Left forelimb (tissue), 1 donor: ENCODE measurements at regions not wholly inside any gene's neighbourhood (a gene's known extent, or its start where the extent isn't known, plus 50 kb on each side); places are given as distances from the start of the nearest gene placed in this dataset.
"Not testable (repeated sequence)": the region's sequence is repeated elsewhere in the genome, so short reads cannot be mapped to it uniquely, and the experiment has no call there.

Experiments
- DNase-seq: peaks from one replicate; pipeline ENCODE4 v3.0.0-alpha.2; 2018; ENCODE audit warnings: low spot score

DNA sequence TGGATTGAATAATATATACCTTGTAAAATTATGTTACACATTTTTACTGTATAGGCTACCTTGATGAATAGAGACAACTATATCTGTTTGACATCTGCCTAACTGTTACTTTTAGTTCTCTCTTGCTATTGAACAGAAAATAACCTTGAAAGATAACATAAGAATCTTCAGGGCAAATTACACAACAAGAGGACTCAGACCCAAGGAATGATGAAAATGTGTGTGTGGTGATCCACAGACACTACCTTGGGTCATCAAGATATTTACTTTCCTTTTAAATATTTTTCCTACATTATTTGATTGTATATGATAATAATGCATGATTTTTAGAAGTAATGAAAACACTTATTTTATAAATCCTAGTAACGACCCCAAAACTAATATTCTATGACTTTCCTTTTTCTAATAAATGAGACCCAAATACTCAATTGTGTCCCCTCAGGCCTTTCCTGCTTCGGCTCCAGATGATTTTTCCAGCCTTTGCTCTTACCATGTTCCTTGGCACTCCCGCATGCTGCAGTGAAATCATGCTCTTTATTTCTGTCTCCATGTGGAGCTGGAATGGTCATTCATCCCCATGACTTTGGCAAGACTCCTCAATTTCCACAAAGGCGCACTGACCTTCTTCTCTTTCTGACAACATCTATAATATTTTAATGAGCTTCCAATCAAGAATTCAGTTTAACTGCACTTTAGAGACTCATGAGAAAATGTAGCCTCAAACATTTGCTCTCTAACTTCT lies 187.6 kb downstream of the EPM2A start:
- DNase-seq = no peak

DNA sequence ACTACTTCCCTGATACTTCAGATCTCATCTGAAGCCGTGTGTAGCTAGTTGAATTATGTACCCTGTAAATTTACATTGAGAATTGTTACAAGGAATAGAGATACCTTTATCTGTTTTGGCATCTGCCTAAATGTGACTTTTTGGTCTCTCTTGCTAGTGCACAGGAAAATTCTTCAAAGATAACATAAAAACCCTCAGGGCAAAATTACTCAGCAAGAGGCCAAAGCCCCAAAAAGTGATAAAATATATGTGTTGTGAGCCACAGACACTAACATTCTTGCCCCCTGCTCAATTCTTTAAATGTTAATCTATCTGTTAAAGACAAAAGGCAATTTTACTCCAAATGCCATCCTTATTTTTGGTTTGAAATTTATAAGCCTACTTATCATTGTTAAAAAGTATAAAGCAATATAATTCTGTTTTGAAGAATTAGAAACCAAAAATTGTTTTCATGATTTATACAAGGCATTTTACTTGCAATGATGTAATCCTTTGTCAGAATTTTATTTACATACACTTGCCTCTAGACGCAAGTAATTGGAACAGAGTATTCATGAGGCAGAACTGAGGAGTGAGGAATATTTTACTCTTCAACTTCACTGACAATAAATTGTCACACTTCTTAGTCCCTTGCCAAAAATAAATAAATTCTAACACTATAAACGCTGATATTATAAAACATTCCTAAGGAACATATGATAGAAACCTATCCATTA lies 186.2 kb downstream of the EPM2A start:
- no peak for DNase-seq

DNA sequence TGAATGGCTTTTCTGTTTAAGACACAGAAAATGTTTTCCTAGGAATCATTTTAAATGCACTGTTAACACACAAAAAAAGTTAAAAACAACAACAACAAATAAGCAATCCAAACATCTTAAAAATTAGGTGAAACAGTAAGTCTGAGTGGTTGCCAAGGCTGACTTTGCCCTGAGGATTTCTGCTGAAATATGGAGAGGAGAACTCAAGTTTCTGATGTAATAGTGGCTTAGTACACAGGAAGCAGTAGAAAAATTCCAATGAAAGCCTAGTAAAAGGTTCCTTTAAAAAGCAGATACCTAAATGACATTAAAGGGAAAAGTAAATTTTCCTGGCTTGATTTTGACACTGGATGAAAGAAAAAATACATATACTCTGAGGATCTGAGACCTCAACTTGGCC lies 184.2 kb downstream of the EPM2A start:
- DNase-seq = no peak

DNA sequence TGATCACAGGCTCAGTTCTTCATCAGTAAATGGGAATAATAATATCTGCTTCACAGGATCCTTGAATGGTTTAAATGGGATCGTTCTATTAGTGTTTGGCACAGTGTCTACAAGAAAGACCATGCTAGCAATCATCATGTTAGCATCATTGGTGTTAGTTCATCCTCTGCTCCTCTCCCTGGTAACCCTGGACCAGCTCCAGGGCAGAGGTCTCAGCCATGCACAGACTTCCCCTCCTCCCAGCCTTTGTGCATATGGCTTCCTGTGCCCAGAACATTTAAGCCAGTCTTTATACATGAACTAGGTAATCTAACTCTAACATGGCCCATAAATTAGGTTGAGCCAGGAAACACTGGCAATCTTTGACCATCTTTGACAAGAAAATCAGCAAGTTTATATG lies 180.2 kb downstream of the EPM2A start:
- DNase-seq = no peak

DNA sequence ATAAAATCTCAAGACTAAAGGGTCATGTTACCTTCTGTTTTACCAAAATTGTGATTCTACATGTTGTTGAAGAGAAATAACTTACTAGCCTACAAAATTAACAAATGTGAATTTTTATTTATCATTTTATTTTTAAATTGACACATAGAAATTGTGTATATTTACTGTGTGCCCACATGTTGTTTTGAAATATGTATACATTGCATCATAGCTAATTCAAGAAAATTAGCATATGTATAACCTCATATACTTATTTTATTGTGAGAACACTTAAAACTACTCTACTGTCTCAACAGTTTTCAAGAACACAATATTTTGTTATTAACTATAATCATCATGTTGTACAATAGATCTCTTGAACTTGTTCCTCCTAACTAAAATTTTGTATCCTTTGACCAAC lies 177.8 kb downstream of the EPM2A start:
- no peak for DNase-seq

DNA sequence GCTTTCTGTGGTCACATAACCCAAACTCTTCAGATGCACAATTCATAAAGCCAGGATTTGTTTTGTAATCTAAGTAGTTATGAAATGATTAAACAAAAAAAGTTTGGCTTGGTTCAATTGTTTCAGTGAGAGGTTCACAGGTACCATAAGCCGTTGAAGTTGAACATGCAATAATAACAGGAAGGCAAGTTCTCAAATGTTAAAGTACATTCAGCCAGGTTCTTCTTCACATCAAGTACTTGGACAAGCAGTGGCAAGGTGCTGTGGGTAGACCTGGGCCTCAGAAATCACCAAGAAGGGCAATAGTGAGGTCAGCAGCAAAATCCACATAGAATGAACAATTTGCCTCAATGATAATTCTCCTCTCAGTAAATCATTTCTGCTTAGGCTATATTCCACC lies 175.5 kb downstream of the EPM2A start:
- DNase-seq = no peak

DNA sequence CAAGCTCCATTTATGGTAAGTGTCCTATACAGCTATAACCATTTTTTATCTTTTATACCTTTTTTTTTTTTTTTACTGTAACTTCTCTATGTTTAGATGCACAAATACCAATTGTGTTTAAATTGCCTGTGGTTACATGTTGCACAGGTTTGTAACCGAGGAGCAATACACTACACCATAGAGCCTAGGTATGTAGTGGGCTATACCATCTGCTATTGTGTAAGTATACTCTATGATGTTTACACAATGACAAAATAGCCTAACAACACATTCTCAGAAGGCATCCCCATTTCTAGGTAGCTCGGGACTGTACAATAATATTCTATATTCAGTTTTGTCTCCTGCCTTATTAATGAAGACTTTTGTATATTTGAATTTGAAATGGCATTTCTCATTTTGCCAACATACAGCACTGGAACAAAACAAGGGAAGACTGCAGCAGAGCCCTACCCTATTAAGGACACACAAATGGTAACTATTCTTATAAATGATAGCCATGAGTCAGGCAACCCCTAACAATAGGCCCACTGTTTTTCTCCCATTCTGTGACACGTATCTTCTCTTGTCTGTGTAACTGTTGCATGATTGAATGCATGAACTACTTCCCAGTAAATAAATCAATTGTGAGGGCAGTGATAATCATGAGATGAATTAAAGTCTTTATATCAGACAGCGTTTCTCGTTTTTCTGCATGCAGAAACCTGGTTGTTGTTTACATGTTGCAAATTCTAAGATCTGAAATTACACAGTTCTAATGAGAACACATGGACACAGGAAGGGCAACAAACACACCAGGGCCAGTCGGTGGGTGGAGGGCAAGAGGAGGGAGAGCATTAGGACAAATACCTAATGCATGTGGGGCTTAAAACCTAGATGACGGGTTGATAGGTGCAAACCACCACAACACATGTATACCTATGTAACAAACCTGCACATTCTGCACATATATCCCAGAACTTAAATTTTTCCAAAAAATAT lies 173.9 kb downstream of the EPM2A start:
- no peak for DNase-seq

DNA sequence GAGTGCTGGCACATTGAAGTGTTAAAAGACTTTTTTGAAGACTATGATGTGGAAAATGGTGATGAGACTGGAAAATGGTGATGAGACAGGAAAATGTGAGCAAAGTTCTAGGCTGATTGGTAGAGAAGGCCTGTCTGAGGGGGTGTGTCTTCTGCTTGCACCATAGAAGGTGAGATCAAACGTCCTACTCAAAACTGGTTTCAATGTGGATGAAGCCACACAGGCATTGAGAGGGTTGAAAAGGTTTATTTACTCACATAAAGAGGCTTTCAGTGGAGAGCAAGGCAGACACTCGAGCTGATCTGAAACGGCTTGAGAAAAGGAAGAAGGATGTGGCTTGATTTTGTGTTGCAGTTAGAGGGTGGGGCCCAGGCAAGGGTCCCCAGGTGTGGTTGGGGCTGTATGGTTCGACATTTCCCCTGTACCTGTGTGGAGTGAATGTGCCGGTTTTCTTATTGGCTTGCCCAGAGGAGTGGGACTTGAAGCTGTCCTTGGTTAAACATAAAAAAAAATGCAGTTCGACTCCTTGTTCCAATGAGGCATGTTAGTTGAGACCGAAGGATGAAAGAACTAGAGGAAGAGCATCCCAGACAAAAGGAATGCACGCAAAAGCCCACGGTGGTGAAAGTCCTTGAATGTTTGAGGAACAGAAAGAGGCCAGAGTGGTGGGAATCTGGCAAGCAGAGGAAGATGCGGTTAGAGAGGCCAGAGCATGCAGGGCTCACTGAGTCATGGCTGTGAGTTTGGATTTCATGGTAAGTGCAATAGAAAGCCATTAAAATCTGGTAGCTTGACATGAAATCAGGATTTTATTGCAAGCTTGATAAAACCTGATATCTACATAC lies 172.3 kb downstream of the EPM2A start:
- no peak for DNase-seq

DNA sequence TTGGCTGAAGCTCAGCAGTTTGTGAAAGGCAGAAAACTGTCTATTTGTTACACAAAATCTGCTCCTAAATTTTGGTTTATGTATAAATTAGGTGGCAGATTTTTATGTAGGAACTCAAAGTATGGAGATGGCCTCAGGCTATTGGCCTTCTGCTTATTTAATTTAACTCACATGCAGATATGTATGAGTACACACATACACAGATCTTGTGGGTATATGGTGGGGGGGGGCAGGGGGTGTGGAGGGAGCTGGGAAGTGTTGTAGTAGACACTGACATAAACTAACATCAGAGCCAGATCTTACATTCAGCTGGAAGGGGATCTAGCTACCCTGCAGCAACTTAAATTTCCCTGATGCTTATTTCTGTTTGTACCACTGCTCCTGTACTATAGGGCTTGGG lies 170.8 kb downstream of the EPM2A start:
- no peak for DNase-seq

DNA sequence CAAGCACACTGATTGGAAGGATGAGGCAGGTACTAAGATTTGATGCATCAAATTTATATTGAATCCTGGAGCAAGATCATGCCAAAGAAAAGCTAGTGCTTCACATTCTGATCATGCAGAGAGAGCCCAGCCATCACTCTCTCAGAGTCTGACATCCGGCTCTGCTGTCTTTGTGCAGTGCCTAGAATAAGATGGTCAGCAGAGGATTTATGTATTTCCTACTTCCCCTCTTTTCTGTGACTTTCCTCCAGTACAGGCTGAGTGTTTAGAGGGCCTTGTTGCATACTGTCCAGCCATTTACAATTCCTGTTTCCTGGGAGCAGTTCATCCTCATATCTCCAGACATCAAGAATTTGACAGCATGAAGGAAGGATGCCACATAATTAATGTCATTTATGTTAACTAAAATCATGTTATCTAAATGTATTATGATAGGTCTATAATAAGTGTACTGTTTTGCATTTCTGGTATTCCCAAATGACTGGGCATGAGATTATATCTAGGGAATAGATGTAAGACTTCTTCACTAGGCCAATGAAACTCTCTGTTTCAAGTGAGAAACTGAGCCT lies 167.6 kb downstream of the EPM2A start:
- DNase-seq = no peak

DNA sequence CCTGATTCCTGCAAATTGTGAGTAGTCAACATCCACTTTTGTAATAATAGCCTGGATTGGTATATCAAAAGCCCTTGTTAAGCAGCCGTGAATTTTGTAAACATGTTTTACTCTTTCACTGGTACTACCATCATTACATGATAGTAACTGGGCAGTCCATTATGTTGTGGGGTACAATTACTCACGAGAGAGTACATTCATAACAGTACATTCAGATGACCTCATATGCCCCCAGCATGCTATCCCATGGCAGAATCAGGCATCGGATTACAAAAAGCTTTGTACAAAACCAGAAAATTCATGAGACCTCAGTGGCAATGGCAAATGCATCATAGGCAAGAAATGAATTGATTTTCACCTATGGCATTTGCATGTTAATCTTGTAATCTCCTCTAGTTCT lies 166.2 kb downstream of the EPM2A start:
- no peak for DNase-seq

DNA sequence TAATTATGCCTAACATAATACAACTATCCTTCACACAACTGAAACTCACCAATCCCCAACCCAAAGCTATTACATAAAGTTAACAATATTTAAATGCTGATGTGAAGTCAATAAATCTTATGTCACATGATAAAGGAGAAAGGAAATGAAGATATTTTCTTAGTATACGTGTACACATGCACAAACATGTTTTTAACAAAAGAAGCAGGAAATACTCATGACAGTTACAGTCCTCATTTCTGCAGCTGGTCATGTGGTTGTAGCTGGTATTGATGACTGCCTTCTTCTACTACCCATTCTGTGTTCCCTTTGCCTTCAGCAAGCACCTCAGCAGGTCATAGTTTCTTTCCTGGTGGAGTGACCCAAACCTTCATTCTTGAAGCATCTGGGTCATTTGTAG lies 165.0 kb downstream of the EPM2A start:
- DNase-seq = not testable (repeated sequence)

DNA sequence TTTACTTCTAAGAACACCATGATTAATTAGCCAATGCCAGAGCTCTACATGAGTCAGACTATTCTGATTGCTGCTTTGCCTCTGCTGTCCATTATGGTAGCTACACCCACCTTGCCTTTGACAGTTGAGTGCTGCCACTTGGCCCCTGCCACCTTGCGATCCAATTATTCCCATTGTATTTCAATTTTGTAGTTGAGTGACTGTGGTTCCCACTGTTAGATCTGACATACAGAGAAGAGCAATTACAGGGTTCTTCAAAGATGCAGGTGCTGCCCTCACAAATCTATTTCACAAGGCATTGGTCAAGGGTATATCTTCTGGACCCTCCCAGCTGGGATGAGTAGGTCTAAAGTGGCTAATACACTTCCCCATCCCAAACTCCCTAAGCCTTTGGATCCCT lies 161.1 kb downstream of the EPM2A start:
- DNase-seq = not testable (repeated sequence)
